Immature natural killer cell (primary cell): ENCODE measurements at regions not wholly inside any gene's neighbourhood (a gene's known extent, or its start where the extent isn't known, plus 50 kb on each side); places are given as distances from the start of the nearest gene placed in this dataset.

Experiments
- DNase-seq, 3 donors: peaks; one replicate each; pipeline ENCODE4 v3.0.0; 2022; ENCODE audit warnings: mixed read lengths in 1 of 3
- H3K27ac Mint-ChIP-seq, 6 donors: one replicate each; pipeline ENCODE4 v1.8.0; 2020; ENCODE audit warnings: mixed read lengths in 6 of 6, mild to moderate bottlenecking in 5 of 6, inconsistent platforms in 4 of 6, moderate library complexity in 3 of 6
- H3K27me3 Mint-ChIP-seq, 3 donors: one replicate each; pipeline ENCODE4 v1.8.0; 2020 to 2021; ENCODE audit warnings: low read depth in 3 of 3, mild to moderate bottlenecking in 3 of 3, mixed read lengths in 3 of 3, moderate library complexity in 3 of 3, inconsistent platforms in 1 of 3
- H3K36me3 Mint-ChIP-seq, 3 donors: one replicate each; pipeline ENCODE4 v1.8.0; 2020; ENCODE audit warnings: mixed read lengths in 3 of 3, inconsistent platforms in 2 of 3, mild to moderate bottlenecking in 2 of 3
- H3K4me1 Mint-ChIP-seq, 2 donors: one replicate each; pipeline ENCODE4 v1.8.0; 2020; ENCODE audit warnings: inconsistent platforms in 2 of 2, mild to moderate bottlenecking in 2 of 2, mixed read lengths in 2 of 2, moderate library complexity in 1 of 2
- H3K4me3 Mint-ChIP-seq, 5 donors: one replicate each; pipeline ENCODE4 v1.8.0; 2020; ENCODE audit warnings: mild to moderate bottlenecking in 5 of 5, mixed read lengths in 5 of 5, inconsistent platforms in 3 of 5, moderate library complexity in 3 of 5
- H3K9me3 Mint-ChIP-seq, 6 donors: one replicate each; pipeline ENCODE4 v1.8.0; 2020; ENCODE audit warnings: mild to moderate bottlenecking in 6 of 6, mixed read lengths in 6 of 6, inconsistent platforms in 4 of 6, moderate library complexity in 3 of 6

GRCh38 chr4:123325241-123325681 is 71.3 kb upstream of the SPRY1 start:
- peaks cover 0 to 5% (median 3%) of the 10 kb centered on the region in 3 donors for H3K27me3 Mint-ChIP-seq
- peaks cover 4 to 10% of the 10 kb centered on the region in 2 donors for H3K4me1 Mint-ChIP-seq
- peaks cover 4 to 8% (median 5%) of the 10 kb centered on the region in 3 donors for H3K36me3 Mint-ChIP-seq
- H3K4me3 Mint-ChIP-seq = peak overlapping the region in 2 of 5 donors; percentile 45 to 49
- no peak for DNase-seq
- H3K9me3 Mint-ChIP-seq = peaks cover 6 to 36% (median 19%) of the 10 kb centered on the region in 6 donors
- H3K27ac Mint-ChIP-seq = no peak overlapping the region

- Mint-ChIP-seq H3K27ac (no peak overlapping the region), H3K4me3 (no peak overlapping the region), H3K27me3 (peaks cover 0 to 4% (median 3%) of the 10 kb centered on the region in 3 donors), H3K4me1 (peaks cover 4 to 10% of the 10 kb centered on the region in 2 donors), H3K9me3 (peaks cover 3 to 21% (median 8%) of the 10 kb centered on the region in 6 donors), H3K36me3 (no peaks in the 10 kb centered on the region)
- DNase-seq = no peak
Observed at GRCh38 chr4:123327346-123327745, 69.2 kb upstream of the SPRY1 start.

GRCh38 chr4:123327846-123328429 is 68.7 kb upstream of the SPRY1 start:
- H3K4me3 Mint-ChIP-seq = no peak overlapping the region
- peaks cover 4 to 10% of the 10 kb centered on the region in 2 donors for H3K4me1 Mint-ChIP-seq
- H3K27me3 Mint-ChIP-seq = peaks cover 0 to 3% (median 2%) of the 10 kb centered on the region in 3 donors
- H3K9me3 Mint-ChIP-seq = peaks cover 0 to 17% (median 4%) of the 10 kb centered on the region in 6 donors
- no peak for DNase-seq
- H3K27ac Mint-ChIP-seq = no peak overlapping the region
- no peaks in the 10 kb centered on the region for H3K36me3 Mint-ChIP-seq

GRCh38 chr4:123338715-123339114 is 57.9 kb upstream of the SPRY1 start:
- peaks cover 0 to 2% of the 10 kb centered on the region in 2 donors for H3K4me1 Mint-ChIP-seq
- no peak overlapping the region for H3K27ac Mint-ChIP-seq
- H3K9me3 Mint-ChIP-seq = peaks cover 0 to 4% (median 0%) of the 10 kb centered on the region in 6 donors
- H3K27me3 Mint-ChIP-seq = peaks cover 0 to 9% (median 3%) of the 10 kb centered on the region in 3 donors
- peaks cover 0 to 8% (median 0%) of the 10 kb centered on the region in 3 donors for H3K36me3 Mint-ChIP-seq
- no peak for DNase-seq
- no peak overlapping the region for H3K4me3 Mint-ChIP-seq

GRCh38 chr4:123339507-123340380 is 56.9 kb upstream of the SPRY1 start:
- DNase-seq = no peak
- peaks cover 0 to 3% (median 2%) of the 10 kb centered on the region in 3 donors for H3K27me3 Mint-ChIP-seq
- H3K9me3 Mint-ChIP-seq = no peaks in the 10 kb centered on the region
- H3K36me3 Mint-ChIP-seq = peaks cover 0 to 8% (median 0%) of the 10 kb centered on the region in 3 donors
- H3K4me3 Mint-ChIP-seq = no peak overlapping the region
- H3K27ac Mint-ChIP-seq = peak overlapping the region in 1 of 6 donors; percentile 24
- peaks cover 0 to 2% of the 10 kb centered on the region in 2 donors for H3K4me1 Mint-ChIP-seq

- peaks cover 0 to 2% of the 10 kb centered on the region in 2 donors for H3K4me1 Mint-ChIP-seq
- no peak overlapping the region for H3K27ac Mint-ChIP-seq
- H3K27me3 Mint-ChIP-seq = peaks cover 0 to 3% (median 2%) of the 10 kb centered on the region in 3 donors
- H3K36me3 Mint-ChIP-seq = peaks cover 0 to 5% (median 0%) of the 10 kb centered on the region in 3 donors
- no peak for DNase-seq
- no peaks in the 10 kb centered on the region for H3K9me3 Mint-ChIP-seq
- no peak overlapping the region for H3K4me3 Mint-ChIP-seq
Observed at GRCh38 chr4:123340381-123340701, 56.3 kb upstream of the SPRY1 start.

- H3K4me1 Mint-ChIP-seq = peaks cover 0 to 5% of the 10 kb centered on the region in 2 donors
Observed at GRCh38 chr4:123342498-123342897, 54.1 kb upstream of the SPRY1 start.

GRCh38 chr4:123343400-123344041 is 53.1 kb upstream of the SPRY1 start:
- Mint-ChIP-seq H3K4me1 (peaks cover 0 to 5% of the 10 kb centered on the region in 2 donors), H3K4me3 (no peak overlapping the region), H3K36me3 (no peaks in the 10 kb centered on the region), H3K27ac (no peak overlapping the region), H3K27me3 (peaks cover 0 to 2% (median 0%) of the 10 kb centered on the region in 3 donors), H3K9me3 (no peaks in the 10 kb centered on the region)
- no peak for DNase-seq

More at GRCh38 chr4:123342498-123342897, 54.1 kb upstream of the SPRY1 start:
- no peak overlapping the region for H3K4me3 Mint-ChIP-seq
- no peaks in the 10 kb centered on the region for H3K36me3 Mint-ChIP-seq
- no peak for DNase-seq
- no peaks in the 10 kb centered on the region for H3K9me3 Mint-ChIP-seq
- peaks cover 0 to 2% (median 0%) of the 10 kb centered on the region in 3 donors for H3K27me3 Mint-ChIP-seq
- no peak overlapping the region for H3K27ac Mint-ChIP-seq

- DNase-seq = no peak
- Mint-ChIP-seq H3K9me3 (no peaks in the 10 kb centered on the region), H3K4me3 (no peak overlapping the region), H3K27me3 (peaks cover 0 to 1% (median 0%) of the 10 kb centered on the region in 3 donors), H3K27ac (no peak overlapping the region), H3K36me3 (no peaks in the 10 kb centered on the region), H3K4me1 (peaks cover 0 to 5% of the 10 kb centered on the region in 2 donors)
Observed at GRCh38 chr4:123345137-123345934, 51.3 kb upstream of the SPRY1 start.

- Mint-ChIP-seq H3K27me3 (peaks cover 0 to 2% (median 0%) of the 10 kb centered on the region in 3 donors), H3K4me1 (peaks cover 0 to 5% of the 10 kb centered on the region in 2 donors), H3K36me3 (no peaks in the 10 kb centered on the region), H3K27ac (no peak overlapping the region), H3K9me3 (no peaks in the 10 kb centered on the region), H3K4me3 (no peak overlapping the region)
- DNase-seq = no peak
Observed at GRCh38 chr4:123345935-123346300, 50.7 kb upstream of the SPRY1 start.

GRCh38 chr4:123346330-123346940 is 50.2 kb upstream of the SPRY1 start:
- Mint-ChIP-seq H3K27ac (no peak overlapping the region), H3K4me3 (no peak overlapping the region), H3K4me1 (peaks cover 0 to 5% of the 10 kb centered on the region in 2 donors)

More at GRCh38 chr4:123346330-123346940, 50.2 kb upstream of the SPRY1 start:
- no peak for DNase-seq
- H3K36me3 Mint-ChIP-seq = no peaks in the 10 kb centered on the region
- peaks cover 0 to 2% (median 0%) of the 10 kb centered on the region in 3 donors for H3K27me3 Mint-ChIP-seq
- no peaks in the 10 kb centered on the region for H3K9me3 Mint-ChIP-seq
